GM21390 (cell line): ENCODE measurements at regions not wholly inside any gene's neighbourhood (a gene's known extent, or its start where the extent isn't known, plus 50 kb on each side); places are given as distances from the start of the nearest gene placed in this dataset.
"Not testable (repeated sequence)": the region's sequence is repeated elsewhere in the genome, so short reads cannot be mapped to it uniquely, and the experiment has no call there.

Source experiments
- ATAC-seq: cut with Tn5 transposase; IDR thresholded peaks from one replicate; pipeline ENCODE4 v1.9.1; 2021; ENCODE audit not compliant: unreplicated experiment

GRCh38 chr3:61442696-61443095 lies 118.7 kb upstream of the PTPRG start:
- ATAC-seq = no peak

GRCh38 chr3:61443886-61444285 lies 117.5 kb upstream of the PTPRG start:
- no peak for ATAC-seq

- ATAC-seq = no peak
These were observed 116.6 kb upstream of the PTPRG start for GRCh38 chr3:61444782-61445181.

GRCh38 chr3:61445924-61446323 lies 115.4 kb upstream of the PTPRG start:
- ATAC-seq = no peak

- ATAC-seq = no peak
These were observed 115.0 kb upstream of the PTPRG start for GRCh38 chr3:61446341-61446740.

GRCh38 chr3:61448378-61448777 lies 113.0 kb upstream of the PTPRG start:
- no peak for ATAC-seq

GRCh38 chr3:61449327-61450040 lies 111.9 kb upstream of the PTPRG start:
- no peak for ATAC-seq

GRCh38 chr3:61450866-61451265 lies 110.5 kb upstream of the PTPRG start:
- no peak for ATAC-seq

- no peak for ATAC-seq
These were observed 109.5 kb upstream of the PTPRG start for GRCh38 chr3:61451841-61452240.

GRCh38 chr3:61452535-61453090 lies 108.8 kb upstream of the PTPRG start:
- no peak for ATAC-seq

- no peak for ATAC-seq
These were observed 107.3 kb upstream of the PTPRG start for GRCh38 chr3:61454006-61454585.

GRCh38 chr3:61454801-61455200 lies 106.6 kb upstream of the PTPRG start:
- no peak for ATAC-seq

- ATAC-seq = no peak
These were observed 100.7 kb upstream of the PTPRG start for GRCh38 chr3:61460636-61461035.

GRCh38 chr3:61463191-61463590 lies 98.2 kb upstream of the PTPRG start:
- no peak for ATAC-seq

GRCh38 chr3:61464518-61465140 lies 96.7 kb upstream of the PTPRG start:
- ATAC-seq = no peak

- no peak for ATAC-seq
These were observed 95.0 kb upstream of the PTPRG start for GRCh38 chr3:61466357-61466756.

GRCh38 chr3:61483997-61484396 lies 77.4 kb upstream of the PTPRG start:
- no peak for ATAC-seq

- no peak for ATAC-seq
These were observed 68.0 kb upstream of the PTPRG start for GRCh38 chr3:61493339-61493738.

- ATAC-seq = not testable (repeated sequence)
These were observed 67.1 kb upstream of the PTPRG start for GRCh38 chr3:61494309-61494708.

GRCh38 chr3:61497463-61497862 lies 63.9 kb upstream of the PTPRG start:
- ATAC-seq = no peak

- ATAC-seq = no peak
These were observed 56.2 kb upstream of the PTPRG start for GRCh38 chr3:61505197-61505596.

GRCh38 chr3:61507946-61508345 lies 53.4 kb upstream of the PTPRG start:
- ATAC-seq = no peak
